ENCODE measurements at regions not wholly inside any gene's neighbourhood (a gene's known extent, or its start where the extent isn't known, plus 50 kb on each side); places are given as distances from the start of the nearest gene placed in this dataset.

DNA sequence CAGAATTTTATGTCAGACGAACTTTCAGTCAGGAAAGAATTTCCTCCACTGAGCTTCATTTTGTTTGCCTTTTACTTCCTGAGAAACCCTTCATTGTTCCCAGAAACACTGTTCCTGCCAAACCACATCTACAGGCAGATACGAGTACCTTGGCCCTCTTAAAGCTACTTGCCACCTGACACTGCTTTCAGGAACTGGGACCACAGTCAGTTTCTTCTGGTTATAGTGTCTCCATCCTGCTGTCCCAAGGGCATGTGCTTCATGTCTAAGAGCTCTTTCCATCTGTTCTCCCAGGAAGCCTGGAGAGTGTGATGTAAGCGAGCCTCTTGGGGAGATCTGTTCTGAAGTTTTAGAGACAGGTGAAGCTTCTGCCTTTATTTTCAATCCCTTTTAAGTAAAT lies 161.7 kb upstream of the PLEKHA5 start:
- no peak for DNase-seq (ENCODE audit: low read depth, low spot score)

GRCh38 chr12:18969512-18969911 lies 160.0 kb upstream of the PLEKHA5 start:
- DNase-seq (ENCODE audit: low read depth, low spot score), result no peak

DNA sequence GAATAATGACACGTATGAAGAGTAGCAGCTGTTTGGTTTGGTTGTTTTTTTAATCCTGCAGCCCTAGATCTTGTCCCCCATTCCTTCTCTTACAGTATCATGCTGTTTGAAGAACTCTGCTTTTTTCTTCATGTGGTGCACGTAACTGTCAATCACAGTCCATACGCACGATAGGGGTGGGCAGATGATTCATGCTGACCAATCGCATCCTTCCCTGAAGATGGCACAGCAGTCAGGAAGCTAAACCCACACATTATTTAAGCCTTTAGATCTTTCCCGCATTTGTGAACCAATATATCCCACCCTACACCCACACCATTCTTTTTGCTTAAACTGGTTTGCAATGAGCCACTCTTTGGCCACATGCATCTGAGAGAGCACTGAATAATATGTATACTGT lies 158.9 kb upstream of the PLEKHA5 start:
- DNase-seq (ENCODE audit: low read depth, low spot score), result no peak

DNA sequence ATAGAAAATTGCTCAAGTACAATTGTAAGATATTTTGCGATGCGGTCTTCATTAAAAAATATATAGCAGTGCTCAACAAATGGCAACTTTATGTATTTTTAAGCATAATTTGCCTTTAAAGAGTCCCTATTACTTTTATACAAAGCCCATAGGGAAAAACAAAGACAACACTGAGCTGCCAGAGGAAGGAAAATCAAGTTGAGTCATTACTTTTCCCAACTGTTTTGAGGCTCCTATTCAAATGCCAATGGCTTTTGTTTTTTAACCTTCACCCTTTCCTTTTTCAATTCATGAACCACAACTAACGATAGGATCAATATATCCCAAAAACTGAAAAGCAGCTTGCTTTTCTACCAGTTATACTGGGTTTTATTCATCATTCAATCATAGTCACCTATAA lies 157.6 kb upstream of the PLEKHA5 start:
- no peak for DNase-seq (ENCODE audit: low read depth, low spot score)

GRCh38 chr12:18975933-18976332 lies 153.6 kb upstream of the PLEKHA5 start:
- DNase-seq (ENCODE audit: low read depth, low spot score), result no peak

GRCh38 chr12:18979401-18980126 lies 150.0 kb upstream of the PLEKHA5 start:
- no peak for DNase-seq (ENCODE audit: low read depth, low spot score)

DNA sequence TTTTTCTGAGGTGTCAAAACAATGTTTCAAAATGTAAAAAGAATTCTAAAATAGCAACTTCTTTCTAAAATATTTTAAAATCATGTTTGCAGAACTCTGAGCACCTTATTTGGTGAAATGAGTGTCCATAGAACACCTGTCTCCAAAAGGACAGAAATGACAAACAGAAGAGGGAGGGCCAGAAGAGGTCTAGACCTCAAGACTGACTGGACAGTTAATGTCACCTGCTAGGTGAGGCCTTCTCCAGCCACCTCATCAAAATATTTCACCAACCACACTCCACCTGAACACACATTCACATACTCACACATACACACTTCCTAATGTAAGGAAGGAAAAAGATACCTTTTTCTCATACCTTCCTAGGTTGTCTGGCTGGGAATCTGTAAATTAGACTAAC lies 147.8 kb upstream of the PLEKHA5 start:
- DNase-seq (ENCODE audit: low read depth, low spot score), result no peak

DNA sequence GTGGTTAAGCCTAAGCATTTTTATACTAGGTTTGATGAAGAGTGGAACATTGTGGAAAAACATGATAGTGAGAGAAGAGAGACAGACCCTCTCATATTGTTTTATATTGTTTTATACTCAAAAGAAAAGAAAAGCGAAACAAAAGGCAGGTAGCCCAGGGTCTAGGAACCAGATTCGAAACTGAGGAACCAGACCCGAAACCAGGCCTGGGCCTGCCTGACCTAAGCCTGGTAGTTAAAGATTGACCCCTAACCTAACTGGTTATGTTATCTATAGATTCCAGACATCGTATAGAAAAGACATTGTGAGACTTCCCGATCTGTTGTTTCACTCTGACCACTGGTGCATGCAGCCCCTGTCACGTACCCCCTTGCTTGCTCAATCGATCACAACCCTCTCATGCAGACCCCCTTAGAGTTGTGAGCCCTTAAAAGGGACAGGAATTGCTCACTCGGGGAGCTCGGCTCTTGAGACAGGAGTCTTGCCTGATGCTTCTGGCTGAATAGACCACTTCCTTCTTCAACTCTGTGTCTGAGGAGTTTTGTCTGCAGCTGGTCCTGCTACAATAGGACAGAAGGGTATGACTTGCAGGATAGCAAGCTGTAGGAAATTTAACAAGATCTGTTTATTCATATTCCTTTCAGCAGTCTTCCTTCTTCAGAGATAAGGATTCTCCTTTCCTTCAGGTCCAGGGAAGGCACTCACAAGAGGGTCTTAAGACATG lies 147.1 kb upstream of the PLEKHA5 start:
- DNase-seq (ENCODE audit: low read depth, low spot score), result no peak

GRCh38 chr12:18983854-18984253 lies 145.7 kb upstream of the PLEKHA5 start:
- DNase-seq (ENCODE audit: low read depth, low spot score), result no peak

DNA sequence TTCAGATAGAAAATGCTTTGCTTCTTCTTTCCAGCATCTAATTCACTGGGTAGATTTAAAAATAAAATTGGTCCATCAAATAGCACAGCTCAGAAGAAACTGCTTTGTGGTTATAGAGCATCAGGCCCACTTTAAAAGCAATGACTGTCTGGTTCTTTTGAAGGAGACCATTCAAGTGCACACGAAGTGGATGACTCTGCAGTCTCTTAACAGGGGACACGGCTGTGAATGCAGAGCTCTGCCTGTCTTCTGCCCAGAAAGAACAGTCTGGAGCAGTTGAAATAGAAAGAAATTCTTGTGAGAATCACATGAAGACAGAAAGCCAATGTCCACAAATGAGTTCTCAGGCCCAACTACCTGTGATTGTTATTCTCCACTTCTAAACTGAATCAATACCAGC lies 138.7 kb upstream of the PLEKHA5 start:
- no peak for DNase-seq (ENCODE audit: low read depth, low spot score)

DNA sequence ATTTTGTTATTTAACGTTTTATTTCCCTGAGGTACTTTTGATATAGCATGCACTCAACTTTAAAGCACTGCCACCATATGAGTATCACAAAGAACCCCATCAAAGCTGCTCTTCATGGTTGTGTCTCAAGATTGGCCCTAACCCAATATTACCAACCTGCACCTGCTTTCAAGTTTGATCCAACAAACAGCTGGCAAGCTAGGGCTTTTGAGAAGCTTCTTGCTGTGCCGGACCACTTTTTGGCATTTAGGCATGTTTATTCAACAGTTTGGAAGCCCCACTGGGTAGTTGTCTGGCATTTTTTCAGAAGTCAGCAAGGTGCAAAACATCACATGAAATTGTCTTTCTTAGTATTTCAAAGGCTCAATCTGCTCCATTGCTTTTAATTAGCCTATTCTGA lies 137.2 kb upstream of the PLEKHA5 start:
- DNase-seq (ENCODE audit: low read depth, low spot score), result no peak

DNA sequence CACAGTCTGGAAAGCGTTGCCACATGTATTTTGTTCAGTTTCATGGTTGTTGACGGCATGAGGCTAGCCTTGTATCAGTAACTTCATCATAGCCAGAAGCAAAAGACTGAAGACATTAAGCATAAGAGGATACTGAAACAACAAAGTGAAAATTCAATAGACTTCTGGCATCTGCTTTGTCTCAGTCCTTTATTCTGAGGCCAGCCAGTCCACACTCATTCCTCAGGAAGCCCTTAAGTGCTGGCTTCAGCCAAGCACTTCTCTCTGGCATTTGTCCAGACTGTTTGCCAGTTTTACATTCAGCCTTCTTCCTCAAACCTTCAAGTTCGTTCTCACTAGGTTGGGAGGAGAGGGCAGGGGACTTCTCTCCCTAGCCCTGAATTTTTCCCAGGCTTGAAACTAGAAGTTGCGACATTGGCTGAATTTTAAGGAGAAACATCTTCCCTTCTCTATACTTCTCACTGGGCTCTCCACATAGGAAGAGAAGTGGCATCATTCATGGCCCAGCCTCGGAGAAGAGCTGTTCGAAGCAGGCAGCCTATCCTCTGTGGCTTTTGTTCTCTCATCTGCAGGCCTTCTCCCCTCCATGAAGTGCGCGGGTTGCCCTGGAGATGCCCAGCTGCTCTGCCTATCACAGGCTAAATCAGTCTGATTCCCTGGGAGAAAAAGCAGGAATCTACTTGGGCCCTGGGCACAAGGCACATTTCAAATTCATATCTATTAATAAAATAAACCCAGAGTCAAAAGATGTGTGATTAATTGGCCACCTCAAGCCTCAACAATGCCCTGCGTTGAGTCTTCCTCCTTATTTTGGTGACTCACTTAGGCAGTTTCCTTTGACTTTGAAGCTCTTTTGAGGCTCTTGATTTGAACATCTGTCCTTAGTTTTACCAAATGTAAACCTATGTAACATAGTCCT lies 130.9 kb upstream of the PLEKHA5 start:
- no peak for DNase-seq (ENCODE audit: low read depth, low spot score)

GRCh38 chr12:19000836-19001235 lies 128.7 kb upstream of the PLEKHA5 start:
- no peak for DNase-seq (ENCODE audit: low read depth, low spot score)

- no peak for DNase-seq (ENCODE audit: low read depth, low spot score)
Measured at GRCh38 chr12:19002216-19002615, 127.3 kb upstream of the PLEKHA5 start.

GRCh38 chr12:19003141-19003540 lies 126.4 kb upstream of the PLEKHA5 start:
- DNase-seq (ENCODE audit: low read depth, low spot score), result no peak

DNA sequence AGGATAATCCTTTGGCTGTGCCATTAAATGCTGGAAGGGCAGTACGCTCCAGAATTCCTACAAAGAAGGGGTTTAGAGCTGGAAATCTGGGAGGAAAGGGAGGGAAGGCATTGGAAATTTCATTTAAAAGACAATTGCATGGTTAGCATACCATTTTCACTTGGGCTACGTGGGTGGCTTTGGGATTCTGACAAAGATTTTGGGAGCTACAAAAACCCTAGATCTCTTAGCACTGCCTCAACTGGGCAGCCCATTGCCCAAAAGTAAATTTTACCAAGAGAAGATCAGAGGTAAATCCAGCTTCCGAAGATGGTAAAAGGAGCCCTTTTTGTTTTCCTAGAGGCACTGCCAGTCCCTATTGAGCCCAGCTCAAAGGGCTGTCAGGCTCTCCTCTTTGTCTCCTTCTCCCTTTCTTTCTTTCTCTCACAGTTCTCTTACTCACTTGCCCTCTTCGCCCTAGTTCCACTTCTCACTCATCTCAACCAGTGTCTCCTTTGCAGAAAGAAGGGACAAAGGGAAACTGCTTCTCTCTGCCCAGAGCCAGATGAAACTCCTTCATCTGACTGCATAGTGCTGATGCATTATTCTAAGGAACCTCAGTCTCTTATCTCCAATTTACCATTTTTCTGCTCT lies 125.4 kb upstream of the PLEKHA5 start:
- DNase-seq (ENCODE audit: low read depth, low spot score), result peak; percentile 62

GRCh38 chr12:19005257-19005801 lies 124.2 kb upstream of the PLEKHA5 start:
- peak; percentile 10 for DNase-seq (ENCODE audit: low read depth, low spot score)

GRCh38 chr12:19006626-19007137 lies 122.9 kb upstream of the PLEKHA5 start:
- no peak for DNase-seq (ENCODE audit: low read depth, low spot score)

GRCh38 chr12:19008102-19008501 lies 121.4 kb upstream of the PLEKHA5 start:
- no peak for DNase-seq (ENCODE audit: low read depth, low spot score)

GRCh38 chr12:19010087-19010486 lies 119.4 kb upstream of the PLEKHA5 start:
- no peak for DNase-seq (ENCODE audit: low read depth, low spot score)

DNA sequence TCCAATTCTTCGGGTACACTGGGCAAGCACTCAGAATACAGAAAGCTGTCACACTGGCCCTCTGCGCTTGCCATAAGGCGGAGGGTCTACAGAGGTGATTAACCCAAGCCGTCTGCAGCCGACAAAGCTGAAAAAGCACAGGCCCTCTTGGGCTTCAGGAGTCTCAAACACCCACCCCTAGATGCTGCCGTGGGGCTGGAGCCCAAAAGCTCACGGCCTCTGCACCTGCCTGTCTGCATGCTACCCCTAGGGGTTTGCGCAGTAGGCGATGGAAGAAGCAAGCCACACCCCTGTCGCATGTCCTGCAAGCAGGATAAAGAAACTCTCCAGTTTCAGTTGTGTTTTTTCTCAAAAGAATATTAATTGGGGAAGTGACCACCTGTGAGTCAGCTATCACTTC lies 118.8 kb upstream of the PLEKHA5 start:
- DNase-seq (ENCODE audit: low read depth, low spot score), result no peak

Data from ELF-1 (cell line).